Fibroblast of peridontal ligament (primary cell): ENCODE measurements at regions not wholly inside any gene's neighbourhood (a gene's known extent, or its start where the extent isn't known, plus 50 kb on each side); places are given as distances from the start of the nearest gene placed in this dataset.
"Not testable (repeated sequence)": the region's sequence is repeated elsewhere in the genome, so short reads cannot be mapped to it uniquely, and the experiment has no call there.

Experiments used
- DNase-seq: peaks from one replicate; pipeline ENCODE4 v3.0.0-alpha.2; 2010; ENCODE audit errors: extremely low read depth

DNA sequence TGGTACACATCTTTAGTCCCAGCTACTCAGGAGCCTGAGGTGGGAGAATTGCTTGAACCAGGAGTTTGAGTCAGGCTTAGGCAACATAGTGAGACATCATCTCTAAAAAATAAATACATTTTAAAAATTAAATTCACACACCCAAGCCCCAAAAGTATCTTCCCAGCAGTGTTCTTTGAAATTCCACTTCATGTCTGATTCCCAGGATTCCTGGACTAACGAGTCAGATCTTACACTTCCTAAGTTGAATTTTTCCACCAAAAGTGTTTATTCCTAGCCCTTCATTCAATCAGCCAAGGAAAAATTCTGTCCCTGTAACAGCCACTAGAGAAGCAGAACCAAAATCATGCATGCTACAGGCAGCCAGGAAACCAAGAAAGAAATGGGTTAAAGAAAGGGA, 970.9 kb downstream of the EFNA5 start:
- DNase-seq, result no peak

DNA sequence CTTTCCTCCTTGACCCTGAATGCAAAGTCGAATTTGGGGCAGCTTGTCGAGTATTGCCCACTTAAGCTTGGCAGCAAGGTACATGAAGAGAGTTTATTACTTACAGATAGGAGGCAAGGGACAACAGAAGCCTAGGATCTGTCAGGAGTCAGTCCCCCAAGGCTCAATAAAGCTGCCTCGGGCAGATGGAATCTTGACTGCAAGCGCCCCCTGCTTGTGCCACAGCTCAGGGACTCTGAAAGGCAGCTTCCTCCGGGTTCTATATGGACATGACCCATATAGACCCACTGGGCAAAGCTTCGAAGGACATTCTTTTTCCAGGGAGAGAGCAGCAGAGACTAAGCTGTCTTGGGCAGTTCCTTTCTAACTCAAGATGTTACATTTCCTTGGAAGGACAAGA, 971.5 kb downstream of the EFNA5 start:
- no peak for DNase-seq

DNA sequence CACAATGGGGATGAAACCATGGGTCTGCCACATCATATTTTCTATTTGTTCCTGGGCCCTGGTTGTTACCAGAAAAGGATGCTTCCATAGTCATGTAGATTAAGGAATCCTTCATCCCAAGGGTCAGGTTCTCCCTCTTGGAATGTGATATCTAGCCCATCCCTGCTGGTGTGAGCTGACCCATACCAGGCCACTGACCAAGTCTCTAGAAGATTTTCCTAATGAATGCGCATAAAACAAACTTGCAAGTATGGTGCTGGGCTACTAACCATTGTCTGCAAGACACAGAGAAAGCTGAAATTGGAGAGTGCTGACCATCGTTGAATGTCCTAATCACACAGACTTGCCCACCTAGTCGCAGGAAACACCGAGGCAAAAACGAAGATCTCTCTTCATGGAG, 972.6 kb downstream of the EFNA5 start:
- no peak for DNase-seq

DNA sequence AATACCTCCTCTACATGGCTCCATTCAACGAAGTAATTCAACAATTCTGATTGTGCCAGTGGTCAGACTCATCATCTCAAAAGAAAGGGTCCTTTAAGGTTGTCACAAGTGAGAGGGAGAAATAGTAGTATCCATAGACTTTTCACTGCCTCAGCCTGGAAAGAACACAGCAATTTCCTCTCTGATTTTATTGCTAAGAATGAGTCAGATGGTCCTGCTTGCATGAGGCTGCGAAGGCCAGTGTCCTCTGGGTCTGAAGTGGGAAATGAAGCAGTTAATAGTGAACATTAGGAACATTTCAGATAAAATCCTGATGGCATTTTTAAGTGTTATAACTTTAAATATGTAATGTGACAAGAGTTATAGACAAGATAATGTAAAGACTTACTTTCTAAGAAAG, 979.0 kb downstream of the EFNA5 start:
- no peak for DNase-seq

DNA sequence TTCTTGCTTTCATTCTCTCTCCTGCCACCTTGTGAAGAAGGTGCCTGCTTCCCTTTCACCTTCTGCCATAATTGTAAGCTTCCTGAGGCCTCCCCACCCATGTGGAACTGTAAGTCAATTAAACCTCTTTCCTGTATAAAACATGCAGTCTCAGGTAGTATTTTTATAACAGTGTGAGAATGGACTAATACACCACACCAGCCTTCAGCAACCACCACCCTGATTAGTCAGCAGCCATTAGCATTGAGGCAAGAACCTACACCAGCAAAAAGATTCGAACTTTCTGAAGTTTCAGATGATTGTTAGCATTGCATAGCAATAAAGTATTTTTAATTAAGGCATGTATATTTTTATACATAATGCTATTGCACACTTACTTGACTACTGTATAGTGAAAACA, 980.2 kb downstream of the EFNA5 start:
- DNase-seq, result no peak

DNA sequence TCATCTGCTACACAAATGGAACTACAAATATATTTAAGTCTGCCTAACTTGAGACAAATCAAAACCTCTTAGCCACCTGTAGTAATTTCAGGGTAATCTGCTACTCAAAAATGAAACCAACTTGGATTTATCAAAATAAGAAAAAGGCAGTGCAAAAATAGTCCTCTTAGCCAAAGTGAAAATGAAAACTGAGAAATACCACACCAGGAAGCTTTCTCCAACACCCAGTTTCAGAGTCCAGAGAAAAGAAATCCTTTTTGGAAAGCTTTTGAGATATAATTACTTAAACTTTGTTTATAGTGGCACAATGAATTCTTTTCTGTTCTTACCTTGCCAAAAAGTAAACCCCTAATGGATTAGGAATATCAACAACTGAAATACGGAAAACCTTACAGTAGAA, 990.4 kb downstream of the EFNA5 start:
- DNase-seq, result peak; percentile 32

DNA sequence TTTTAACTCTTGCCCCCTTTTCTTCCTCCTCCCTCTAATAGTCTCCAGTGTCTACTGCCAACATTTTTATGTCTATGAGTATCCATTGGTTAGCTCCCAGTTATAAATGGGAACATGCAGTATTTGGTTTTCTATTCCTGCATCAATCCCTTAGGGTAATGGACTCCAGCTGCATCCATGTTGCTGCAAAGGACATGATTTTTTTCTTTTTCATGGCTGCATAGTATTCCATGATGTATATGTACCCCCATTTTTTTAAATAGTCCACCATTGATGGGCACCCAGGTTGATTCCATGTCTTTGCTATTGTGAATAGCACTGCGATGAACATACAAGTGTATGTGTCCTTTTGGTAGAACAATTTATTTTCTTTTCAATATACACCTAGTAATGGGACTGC, 993.7 kb downstream of the EFNA5 start:
- DNase-seq, result no peak

DNA sequence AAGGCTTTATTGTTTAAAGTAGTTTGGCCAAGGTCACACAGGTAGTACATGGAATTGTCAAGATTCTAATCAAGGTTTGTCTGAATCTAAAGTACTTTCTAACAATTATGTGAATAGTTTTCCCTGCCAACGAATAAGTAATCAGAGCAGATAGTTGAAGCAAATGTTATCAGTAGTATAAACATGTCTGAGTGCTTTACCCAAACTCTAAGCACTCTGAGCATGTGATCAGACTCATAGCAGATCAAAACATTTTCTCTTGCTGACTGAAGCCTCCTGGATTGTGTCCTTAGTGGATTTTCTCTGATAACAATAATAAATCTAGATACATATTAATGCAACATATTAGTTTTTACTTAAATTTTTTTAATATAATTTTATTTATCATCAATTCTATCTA, 995.0 kb downstream of the EFNA5 start:
- DNase-seq, result no peak

DNA sequence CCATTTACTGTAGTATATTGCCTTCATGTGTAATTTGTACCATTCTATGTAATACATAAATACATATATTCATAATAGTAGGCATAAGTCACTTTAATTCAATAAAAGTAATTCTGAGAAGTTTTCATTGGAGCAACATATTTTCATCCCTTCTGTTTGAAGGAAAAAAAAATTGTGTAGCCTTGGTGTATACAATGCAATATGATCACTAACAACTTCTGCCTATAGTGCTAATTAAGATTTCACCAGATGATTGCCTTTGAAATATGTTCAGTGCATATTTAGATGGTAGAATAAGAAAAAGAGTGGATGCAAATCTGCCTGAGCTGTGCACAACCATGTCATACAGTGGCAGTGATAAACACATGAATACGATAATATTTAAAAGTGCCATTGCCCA, 996.8 kb downstream of the EFNA5 start:
- no peak for DNase-seq

DNA sequence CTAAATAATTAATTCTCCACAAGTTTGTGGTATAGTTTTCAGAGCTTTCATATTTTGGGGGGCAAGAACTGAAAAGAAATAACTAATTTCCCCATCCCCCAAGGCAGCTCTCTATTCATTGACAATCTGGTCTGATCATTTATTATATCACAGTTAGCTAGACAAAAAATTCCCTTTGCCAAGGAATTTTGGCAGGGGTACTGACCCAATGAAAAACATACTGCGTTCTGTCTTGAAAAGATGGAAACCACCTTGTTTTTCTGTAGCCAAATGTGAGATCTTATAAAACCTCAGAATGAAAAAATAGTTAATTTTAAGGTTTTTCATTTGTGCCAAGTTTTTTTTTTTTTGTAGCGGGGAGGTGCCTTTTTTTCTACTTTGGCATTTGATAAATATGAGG, 1008.9 kb downstream of the EFNA5 start:
- no peak for DNase-seq

DNA sequence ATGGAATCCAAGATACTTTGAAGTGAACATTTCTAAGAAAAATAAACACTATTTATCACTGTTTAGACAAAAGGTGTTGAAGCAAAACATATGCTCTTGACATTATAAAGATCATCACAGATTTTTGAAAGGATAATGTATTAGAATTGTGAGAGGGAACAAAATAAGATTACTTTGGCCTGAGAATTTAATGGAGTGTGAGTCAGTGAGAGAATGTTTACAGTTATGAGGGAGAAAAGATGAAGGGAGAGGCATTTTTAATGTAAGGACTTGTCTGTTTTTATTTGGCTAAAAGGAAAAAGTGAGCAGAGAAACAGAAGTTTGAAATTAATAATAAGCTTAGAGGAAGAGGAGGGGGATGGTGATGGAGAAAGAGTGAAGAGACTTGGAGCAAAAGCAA, 1010.1 kb downstream of the EFNA5 start:
- DNase-seq, result no peak

DNA sequence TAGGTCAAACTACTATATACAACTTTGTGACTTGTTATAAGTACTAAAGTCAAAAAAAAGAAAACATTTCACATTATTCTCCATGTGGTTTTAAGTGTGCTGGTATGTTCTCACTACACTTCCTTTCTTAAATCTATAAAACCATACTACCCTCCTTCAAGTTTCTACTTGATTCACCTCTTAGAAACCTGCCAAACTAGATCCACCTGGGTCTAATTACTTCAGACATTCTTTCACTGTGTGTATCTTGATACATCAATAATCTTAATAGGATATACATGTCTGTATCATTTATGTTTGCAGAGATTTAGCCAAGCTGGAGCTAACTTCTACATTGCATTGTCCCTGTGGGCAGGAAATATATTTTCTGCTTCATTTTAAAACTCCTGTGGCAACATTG, 1012.6 kb downstream of the EFNA5 start:
- no peak for DNase-seq

DNA sequence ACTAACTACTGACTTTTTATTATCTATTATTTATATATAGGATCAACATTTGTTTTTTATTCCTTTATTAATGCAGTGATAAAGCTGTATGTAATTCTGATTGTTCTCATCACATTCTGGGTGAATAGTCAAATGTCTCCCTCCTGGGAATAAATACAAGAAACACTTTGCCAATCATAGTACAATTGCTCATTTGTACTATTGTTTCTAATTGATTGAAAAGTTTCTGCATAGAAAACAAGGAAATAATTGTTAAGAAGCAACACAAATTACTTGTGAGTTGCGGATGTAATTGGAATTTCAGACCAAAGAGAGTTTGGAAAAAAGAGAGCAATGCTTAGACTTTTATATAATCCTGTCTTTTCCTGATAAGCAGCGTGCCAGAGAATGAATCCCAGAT, 1013.9 kb downstream of the EFNA5 start:
- DNase-seq, result no peak

DNA sequence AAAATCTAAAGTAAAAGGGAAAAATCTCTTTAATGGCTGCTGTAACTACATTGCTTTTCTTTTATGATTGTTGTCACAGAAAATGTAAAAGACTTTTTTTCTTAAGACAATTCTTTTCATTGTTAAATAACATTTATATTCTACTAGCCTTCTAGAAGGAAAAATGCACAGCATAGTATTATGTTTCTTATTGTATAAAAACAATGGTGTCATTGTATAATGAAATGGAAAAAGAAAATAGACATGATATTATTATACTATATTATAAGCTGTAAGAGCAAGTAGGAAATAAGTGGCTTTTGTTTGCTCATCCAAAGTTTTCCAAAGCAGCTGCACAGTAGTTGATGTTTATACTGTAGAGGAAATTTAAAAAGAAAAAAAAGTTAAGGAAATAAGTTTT, 1021.7 kb downstream of the EFNA5 start:
- DNase-seq, result no peak

DNA sequence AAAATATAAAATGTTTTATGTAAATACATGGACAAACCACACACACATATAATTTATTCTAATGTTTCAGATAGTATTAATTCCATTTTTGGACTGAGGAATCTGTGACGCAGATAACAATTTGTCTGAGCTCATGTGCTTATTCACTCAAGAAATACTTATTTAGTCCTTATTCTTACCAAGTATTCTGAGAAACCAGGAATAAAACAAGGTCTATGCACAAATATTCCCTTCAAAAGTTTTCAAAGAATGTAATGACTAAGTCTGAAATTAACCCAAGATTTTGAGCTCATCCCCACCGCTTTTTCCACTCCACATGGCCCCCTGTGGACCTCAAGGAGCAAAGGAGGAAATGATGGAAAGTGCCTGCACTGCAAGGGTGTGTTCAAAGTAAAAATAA, 1022.3 kb downstream of the EFNA5 start:
- no peak for DNase-seq

DNA sequence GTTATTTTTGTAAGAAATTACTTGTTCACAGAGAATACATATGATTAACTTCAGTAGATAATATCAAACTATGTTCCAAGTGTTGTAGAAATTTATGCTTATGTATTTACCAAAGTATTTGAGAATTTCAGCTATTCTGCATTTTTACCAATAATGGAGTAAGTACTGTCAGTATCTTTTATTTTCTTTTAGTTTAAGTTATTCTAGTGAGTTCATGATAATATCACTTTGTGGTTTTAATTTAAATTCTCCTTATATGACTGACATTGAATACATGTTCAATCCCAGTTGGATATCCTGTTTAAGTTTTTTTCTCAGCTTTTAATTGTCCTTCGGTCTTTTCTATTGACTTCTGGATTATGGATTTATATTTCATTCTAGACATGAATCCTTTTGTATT, 1024.6 kb downstream of the EFNA5 start:
- no peak for DNase-seq

DNA sequence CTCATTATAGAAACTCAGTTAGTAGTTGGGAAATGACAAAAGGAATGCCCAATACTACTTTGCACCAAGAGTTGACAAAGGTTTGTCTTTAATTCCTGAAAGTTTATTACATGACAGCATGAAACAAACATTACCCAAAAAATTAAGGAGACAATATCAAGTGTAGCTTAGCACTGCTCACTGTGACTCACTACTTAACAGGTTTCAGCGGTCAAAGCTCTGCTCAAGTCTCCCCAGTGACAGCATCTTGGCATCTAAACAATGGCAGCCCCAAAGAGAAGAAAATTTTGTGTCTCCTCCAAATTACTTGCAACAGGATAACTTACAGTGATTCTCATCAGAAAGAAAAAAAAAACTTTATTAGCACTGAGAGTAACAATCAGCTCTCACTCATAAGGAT, 1030.2 kb downstream of the EFNA5 start:
- DNase-seq, result no peak

DNA sequence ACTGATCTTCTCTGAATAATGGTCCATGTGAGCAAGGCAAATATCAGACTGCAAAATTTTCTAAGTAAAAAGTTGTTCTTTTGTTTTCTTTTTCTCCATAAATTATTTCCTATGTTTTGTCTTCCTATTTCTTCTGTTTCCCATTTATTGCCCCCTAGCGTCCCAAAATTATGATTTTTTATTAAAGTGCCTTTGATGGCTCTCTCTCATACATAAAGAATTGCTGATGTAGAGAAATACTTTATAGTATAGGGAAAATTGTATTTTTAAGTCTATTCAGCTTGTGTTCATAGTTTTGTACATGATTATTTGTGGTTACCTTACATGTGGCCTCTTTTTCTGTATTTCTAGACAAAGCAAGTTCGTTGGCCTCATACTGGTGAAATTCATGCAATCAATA, 1031.2 kb downstream of the EFNA5 start:
- DNase-seq, result peak; percentile 9

DNA sequence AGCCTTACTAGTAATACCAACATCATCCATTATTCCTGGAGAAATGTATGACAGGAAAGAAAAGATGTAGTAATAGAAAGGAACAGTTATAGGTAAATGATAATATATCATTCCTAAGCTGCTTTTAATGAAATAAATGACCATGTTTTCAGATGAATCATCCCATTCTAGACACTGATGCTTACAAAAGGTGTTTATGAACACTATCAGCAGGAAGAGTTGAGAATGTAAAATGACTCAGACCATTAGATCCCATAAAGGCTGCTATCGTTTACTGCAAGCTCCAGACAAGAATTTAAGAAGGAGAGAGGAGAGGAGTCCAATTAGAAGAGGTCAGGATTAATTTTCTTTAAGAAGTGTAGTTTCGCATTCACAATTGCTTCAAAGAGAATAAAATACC, 1033.5 kb downstream of the EFNA5 start:
- DNase-seq, result no peak

DNA sequence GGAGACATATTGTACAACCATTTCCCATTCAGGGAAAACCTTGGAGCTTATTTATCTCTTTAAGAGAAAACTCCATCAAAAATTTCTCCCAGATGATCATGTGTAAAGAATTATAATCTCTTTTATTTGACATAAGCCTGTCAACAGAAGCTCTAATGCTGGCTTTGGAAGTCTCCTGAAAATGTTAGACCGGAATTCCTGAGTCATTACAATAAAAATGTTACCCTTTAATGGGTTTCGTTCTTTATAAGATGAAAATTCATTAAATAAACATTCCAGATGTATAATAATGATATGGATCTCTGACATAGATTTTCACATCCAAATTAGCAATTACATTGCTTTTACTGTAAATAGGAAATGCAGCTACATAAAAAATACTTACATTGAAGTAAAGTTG, 1036.4 kb downstream of the EFNA5 start:
- no peak for DNase-seq

DNA sequence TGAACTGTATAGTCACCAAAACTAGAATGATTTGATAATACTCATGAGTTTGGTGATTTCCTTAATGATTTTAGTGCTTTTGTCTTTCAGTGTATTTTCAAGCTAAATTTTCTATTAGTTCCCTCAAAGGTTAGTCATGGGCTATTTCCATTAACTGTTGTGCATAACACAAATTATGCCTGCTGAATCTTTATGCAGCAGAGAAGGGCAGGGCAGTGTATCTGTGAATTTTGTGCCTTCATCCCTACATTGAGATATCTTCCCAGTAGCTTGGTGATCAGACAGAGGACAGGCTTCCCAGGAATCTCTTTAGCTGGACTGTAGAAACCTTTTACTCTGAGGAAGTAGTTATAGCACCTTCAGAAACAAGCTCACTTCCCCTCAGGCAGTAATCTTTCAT, 1036.9 kb downstream of the EFNA5 start:
- DNase-seq, result no peak

DNA sequence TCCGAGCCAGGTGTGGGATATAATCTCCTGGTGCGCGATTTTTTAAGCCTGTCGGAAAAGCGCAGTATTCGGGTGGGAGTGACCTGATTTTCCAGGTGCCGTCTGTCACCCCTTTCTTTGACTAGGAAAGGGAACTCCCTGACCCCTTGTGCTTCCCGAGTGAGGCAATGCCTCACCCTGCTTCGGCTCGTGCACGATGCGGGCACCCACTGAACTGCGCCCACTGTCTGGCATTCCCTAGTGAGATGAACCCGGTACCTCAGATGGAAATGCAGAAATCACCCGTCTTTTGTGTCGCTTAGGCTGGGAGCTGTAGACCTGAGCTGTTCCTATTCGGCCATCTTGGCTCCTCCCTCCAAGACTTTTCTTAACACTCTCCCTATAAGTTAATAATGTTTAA, 1042.3 kb downstream of the EFNA5 start:
- DNase-seq, result not testable (repeated sequence)

DNA sequence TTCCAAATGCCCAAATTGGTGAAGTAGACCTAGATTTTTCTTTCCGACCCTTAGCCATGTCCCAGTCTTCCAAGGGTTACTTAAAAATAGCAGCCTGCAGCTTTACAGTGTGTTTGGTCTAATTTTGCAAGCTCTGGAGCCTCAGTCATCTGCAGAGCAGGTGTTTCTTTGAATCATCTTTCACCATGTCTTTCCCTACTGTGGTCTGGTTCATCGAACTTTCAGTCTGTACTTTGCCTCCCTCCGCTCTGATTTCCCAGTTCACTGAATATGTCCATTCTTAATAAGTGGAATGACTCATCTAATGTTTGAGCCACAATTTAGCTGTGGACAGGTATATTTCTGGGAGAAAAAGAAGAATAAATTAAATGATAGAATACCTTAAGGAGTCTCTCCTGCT, 1060.7 kb downstream of the EFNA5 start:
- DNase-seq, result no peak

DNA sequence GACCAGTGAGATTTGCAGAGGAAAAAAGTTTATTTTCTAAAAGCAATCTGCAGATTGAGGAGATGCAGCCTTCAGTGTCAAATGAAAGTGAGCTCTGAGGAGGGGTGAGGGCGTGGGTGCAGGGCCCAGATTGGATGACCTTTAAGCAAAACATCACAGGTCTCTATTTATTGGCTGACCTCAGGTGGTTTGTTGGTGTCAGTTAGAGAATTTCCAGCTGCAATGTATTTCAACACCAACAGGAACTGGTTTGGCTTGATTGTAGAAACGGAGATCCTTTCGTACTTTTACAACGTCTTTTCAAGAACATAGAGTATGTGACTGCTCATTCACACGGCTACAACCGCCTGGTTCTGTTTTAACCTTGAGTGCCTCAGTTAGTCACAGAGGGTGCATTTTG, 1069.1 kb downstream of the EFNA5 start:
- no peak for DNase-seq

DNA sequence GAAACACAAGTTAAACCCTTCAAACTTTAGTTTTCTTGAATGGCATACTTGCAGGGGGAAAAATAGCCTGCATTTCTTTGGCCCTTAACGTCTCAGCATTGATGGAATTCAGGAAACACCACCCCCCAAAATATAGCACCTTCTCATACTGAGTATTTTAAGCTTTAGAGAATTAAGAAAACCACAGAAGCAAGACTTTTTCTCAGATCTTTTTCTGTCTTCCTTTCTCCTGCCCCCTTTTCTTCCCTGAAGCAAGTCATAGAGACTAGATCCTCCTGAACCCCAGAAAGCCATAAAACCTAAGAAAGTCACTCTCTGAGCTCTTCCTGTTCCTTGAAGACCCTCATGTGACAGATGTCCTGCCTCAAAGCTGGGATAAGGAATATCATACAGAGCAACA, 1069.9 kb downstream of the EFNA5 start:
- DNase-seq, result no peak
